Suprapubic skin (tissue), 4 donors: ENCODE measurements at regions not wholly inside any gene's neighbourhood (a gene's known extent, or its start where the extent isn't known, plus 50 kb on each side); places are given as distances from the start of the nearest gene placed in this dataset.
"Not testable (repeated sequence)": the region's sequence is repeated elsewhere in the genome, so short reads cannot be mapped to it uniquely, and the experiment has no call there.

Experiments used
- DNase-seq, 2 donors: peaks; one replicate each; pipeline ENCODE4 v3.0.0-alpha.2; 2019; ENCODE audit warnings: low spot score in 2 of 2
- H3K27ac ChIP-seq: fragments of 200-600 bp; sonication (generic); one replicate; pipeline ENCODE4 v1.5.1; 2019
- H3K27me3 ChIP-seq: fragments of 200-600 bp; sonication (generic); one replicate; pipeline ENCODE4 v1.5.1; 2019
- H3K36me3 ChIP-seq: fragments of 200-600 bp; sonication (generic); one replicate; pipeline ENCODE4 v1.5.1; 2019
- H3K4me1 ChIP-seq: fragments of 200-600 bp; sonication (generic); one replicate; pipeline ENCODE4 v1.5.1; 2019
- H3K4me3 ChIP-seq: fragments of 200-600 bp; sonication (generic); one replicate; pipeline ENCODE4 v1.5.1; 2019; ENCODE audit warnings: mild to moderate bottlenecking
- H3K9me3 ChIP-seq: fragments of 200-600 bp; sonication (generic); one replicate; pipeline ENCODE4 v1.5.1; 2019
- EP300 ChIP-seq: sonication (generic); formaldehyde crosslinking; IDR thresholded peaks from one replicate; pipeline ENCODE4 v1.6.1; 2017; ENCODE audit warnings: antibody characterized with exemption
- POLR2A ChIP-seq, 2 donors: fragments of 450-650 bp; IDR thresholded peaks; one replicate each; pipeline ENCODE4 v1.6.1; 2017; ENCODE audit warnings: antibody characterized with exemption in 2 of 2, mild to moderate bottlenecking in 2 of 2, moderate library complexity in 2 of 2
- POLR2AphosphoS5 ChIP-seq, 3 donors: sonication (generic); formaldehyde crosslinking; IDR thresholded peaks; one replicate each; pipeline ENCODE4 v1.6.1; 2017; ENCODE audit warnings: antibody characterized with exemption in 3 of 3
- WGBS: methylation state at CpG from one replicate; pipeline ENCODE4 v1.1.5; 2018; 5-methylcytosine and 5-hydroxymethylcytosine counted together
- TF ChIP-seq, protein P1 (sequence below), 2 donors: fragments of 200-600 bp in 1 of 2; fragments of 450-650 bp in 1 of 2; sonication (generic) in 1 of 2; IDR thresholded peaks; one replicate each; pipeline ENCODE4 v1.5.1; 2016 to 2019; ENCODE audit warnings: antibody characterized with exemption in 2 of 2, mild to moderate bottlenecking in 1 of 2, moderate library complexity in 1 of 2

DNA sequence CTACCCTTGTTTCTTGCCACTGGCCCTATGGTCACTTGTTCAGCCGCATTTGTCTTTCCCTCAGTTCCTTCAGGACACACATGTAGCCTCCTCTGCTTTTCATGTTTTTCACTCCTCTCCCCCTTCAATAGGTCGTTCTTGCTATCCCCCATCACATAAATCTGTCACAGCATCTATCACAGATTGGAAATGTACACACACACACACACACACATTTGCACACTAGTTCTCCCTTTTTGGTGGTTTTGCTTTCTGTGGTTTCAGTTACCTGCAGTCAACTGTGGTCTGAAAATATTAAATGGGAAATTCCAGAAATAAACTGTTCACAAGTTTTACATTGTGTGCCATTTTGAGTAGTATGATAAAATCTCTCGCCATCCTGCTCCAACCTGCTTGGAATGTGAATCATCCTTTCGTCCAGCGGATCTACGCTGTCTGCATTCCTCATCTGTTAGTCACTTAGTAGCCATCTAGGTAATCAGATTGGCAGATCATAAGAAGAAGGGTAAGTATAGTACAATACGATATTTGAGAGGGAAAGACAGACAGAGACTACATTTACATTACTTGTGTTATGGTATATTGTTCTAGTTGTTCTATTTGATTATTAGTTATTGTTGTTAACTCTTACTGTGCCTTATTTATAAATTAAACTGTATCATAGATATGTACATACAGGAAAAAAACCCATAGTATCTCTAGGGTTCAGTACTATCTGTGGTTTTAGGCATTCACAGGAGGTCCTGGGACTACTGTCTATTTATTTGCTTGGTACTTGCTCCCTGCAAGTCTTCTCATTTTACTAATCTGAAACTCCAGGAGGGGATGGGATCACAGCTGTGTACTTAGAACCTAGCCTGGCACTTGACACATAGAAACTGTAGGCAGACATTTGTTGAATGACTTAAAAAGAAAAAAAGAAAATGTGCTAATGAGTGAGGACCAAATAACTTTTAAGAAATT lies 86.1 kb upstream of the PNPT1 start:
- Histone ChIP-seq H3K4me1 (no peaks in the 10 kb centered on the region), H3K36me3 (no peaks in the 10 kb centered on the region), H3K9me3 (no peaks in the 10 kb centered on the region), H3K4me3 (no peak overlapping the region), H3K27ac (no peak overlapping the region), H3K27me3 (no peaks in the 10 kb centered on the region)
- no peak for DNase-seq
- TF ChIP-seq POLR2AphosphoS5 (IDR thresholded peaks at IDR 0.05), result no peak
- TF ChIP-seq EP300, result no peak
- no peak for TF ChIP-seq POLR2A (IDR thresholded peaks at IDR 0.05)
- TF ChIP-seq, protein P1, sequence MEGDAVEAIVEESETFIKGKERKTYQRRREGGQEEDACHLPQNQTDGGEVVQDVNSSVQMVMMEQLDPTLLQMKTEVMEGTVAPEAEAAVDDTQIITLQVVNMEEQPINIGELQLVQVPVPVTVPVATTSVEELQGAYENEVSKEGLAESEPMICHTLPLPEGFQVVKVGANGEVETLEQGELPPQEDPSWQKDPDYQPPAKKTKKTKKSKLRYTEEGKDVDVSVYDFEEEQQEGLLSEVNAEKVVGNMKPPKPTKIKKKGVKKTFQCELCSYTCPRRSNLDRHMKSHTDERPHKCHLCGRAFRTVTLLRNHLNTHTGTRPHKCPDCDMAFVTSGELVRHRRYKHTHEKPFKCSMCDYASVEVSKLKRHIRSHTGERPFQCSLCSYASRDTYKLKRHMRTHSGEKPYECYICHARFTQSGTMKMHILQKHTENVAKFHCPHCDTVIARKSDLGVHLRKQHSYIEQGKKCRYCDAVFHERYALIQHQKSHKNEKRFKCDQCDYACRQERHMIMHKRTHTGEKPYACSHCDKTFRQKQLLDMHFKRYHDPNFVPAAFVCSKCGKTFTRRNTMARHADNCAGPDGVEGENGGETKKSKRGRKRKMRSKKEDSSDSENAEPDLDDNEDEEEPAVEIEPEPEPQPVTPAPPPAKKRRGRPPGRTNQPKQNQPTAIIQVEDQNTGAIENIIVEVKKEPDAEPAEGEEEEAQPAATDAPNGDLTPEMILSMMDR (IDR thresholded peaks at IDR 0.05), result no peak
- WGBS, result 43% methylated on average over 7 of the region's 7 CpGs

DNA sequence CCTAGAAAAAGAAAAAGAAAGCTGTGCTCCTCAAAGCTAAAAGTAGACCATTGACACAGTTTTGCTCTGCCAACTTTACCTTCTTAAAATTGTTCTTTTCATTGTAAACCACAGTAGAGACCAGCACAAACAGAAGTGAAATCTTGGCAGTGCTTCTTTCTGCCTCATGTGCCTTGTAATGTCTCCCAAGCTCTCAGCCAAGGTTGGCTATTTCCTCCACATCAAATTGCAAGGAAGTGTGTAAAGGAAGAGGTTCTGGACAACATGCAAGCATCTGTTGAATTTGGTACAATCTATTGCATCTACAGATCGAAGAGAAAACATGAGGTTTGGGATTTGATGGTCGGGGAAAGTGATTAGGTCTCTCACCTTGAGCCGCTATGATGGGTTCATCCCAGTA lies 83.3 kb upstream of the PNPT1 start:
- Histone ChIP-seq H3K4me3 (no peak overlapping the region), H3K9me3 (no peaks in the 10 kb centered on the region), H3K4me1 (peaks cover 4% of the 10 kb centered on the region), H3K27me3 (no peaks in the 10 kb centered on the region), H3K36me3 (no peaks in the 10 kb centered on the region), H3K27ac (no peak overlapping the region)
- WGBS, result 97% methylated on average over 3 of the region's 3 CpGs
- TF ChIP-seq EP300, result no peak
- TF ChIP-seq POLR2A (IDR thresholded peaks at IDR 0.05), result no peak
- TF ChIP-seq POLR2AphosphoS5 (IDR thresholded peaks at IDR 0.05), result no peak
- TF ChIP-seq, protein P1 (IDR thresholded peaks at IDR 0.05), result no peak
- no peak for DNase-seq

DNA sequence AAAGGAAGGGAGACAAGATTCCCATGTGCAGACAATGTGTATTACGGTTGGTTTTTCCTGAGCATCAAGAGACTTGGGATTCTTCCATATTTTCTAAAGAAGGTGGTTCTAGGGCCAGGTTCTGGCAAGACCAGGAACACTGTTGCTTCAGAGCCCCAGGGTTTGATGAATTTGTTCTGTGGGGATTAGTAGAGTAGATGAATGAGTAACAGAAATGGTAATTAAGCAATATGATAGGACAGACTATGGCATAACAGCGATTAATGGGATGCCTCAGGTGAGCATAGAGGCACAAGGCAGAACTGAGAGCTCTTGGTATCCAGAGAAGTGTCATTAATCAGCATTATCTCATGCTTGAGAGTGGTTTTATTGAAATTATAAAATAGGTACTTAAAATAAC lies 82.8 kb upstream of the PNPT1 start:
- Histone ChIP-seq H3K4me3 (no peak overlapping the region), H3K9me3 (no peaks in the 10 kb centered on the region), H3K27ac (no peak overlapping the region), H3K27me3 (no peaks in the 10 kb centered on the region), H3K4me1 (peaks cover 7% of the 10 kb centered on the region), H3K36me3 (no peaks in the 10 kb centered on the region)
- TF ChIP-seq EP300, result no peak
- TF ChIP-seq, protein P1 (IDR thresholded peaks at IDR 0.05), result no peak
- DNase-seq, result no peak
- 49% methylated on average over 2 of the region's 2 CpGs for WGBS

DNA sequence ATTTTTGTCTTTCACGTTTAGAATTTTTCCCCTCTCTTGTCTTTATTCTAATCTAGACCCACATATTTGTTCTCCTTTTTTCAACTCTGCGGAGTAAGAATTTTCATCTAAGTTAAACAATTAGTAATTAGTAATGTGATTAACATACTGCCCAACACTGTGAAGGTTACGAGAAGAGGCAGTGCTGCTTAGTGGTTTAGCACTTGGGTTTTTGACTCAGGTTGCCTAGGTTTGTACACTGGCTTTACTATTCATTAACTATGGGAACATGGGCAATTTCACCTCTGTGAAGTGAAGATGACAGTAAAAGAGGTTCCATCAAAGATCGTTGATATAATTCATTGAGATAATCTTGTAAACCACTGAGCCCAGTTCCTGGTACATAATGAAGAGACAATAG lies 82.2 kb upstream of the PNPT1 start:
- Histone ChIP-seq H3K27ac (no peak overlapping the region), H3K36me3 (no peaks in the 10 kb centered on the region), H3K4me3 (no peak overlapping the region), H3K9me3 (no peaks in the 10 kb centered on the region), H3K27me3 (no peaks in the 10 kb centered on the region), H3K4me1 (peaks cover 7% of the 10 kb centered on the region)
- no peak for DNase-seq
- 75% methylated on average over 4 of the region's 4 CpGs for WGBS
- TF ChIP-seq POLR2A (IDR thresholded peaks at IDR 0.05) (no peak), EP300 (no peak), POLR2AphosphoS5 (IDR thresholded peaks at IDR 0.05) (no peak)
- TF ChIP-seq, protein P1 (IDR thresholded peaks at IDR 0.05), result no peak

DNA sequence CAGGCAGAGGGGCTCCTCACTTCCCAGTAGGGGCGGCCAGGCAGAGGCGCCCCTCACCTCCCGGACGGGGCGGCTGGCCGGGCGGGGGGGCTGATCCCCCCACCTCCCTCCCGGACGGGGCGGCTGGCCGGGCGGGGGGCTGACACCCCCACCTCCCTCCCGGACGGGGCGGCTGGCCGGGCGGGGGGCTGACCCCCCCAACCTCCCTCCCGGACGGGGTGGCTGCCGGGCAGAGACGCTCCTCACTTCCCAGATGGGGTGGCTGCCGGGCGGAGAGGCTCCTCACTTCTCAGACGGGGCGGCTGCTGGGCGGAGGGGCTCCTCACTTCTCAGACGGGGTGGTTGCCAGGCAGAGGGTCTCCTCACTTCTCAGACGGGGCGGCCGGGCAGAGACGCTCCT lies 80.0 kb upstream of the PNPT1 start:
- no CpG with 5 or more reads among the region's 31 CpGs for WGBS
- H3K27me3 ChIP-seq, H3K9me3 ChIP-seq, DNase-seq, H3K36me3 ChIP-seq, H3K4me3 ChIP-seq, H3K4me1 ChIP-seq, H3K27ac ChIP-seq: not testable (repeated sequence)
